Thyroid gland (tissue), 4 donors: ENCODE measurements at regions not wholly inside any gene's neighbourhood (a gene's known extent, or its start where the extent isn't known, plus 50 kb on each side); places are given as distances from the start of the nearest gene placed in this dataset.
"Not testable (repeated sequence)": the region's sequence is repeated elsewhere in the genome, so short reads cannot be mapped to it uniquely, and the experiment has no call there.

Experiments used
- DNase-seq, 2 donors: peaks; one replicate each; pipeline ENCODE4 v3.0.0-alpha.2; 2019
- H3K27ac ChIP-seq, 3 donors: fragments of 200-600 bp; sonication (generic); 1 replicate in 2 of 3; 2 replicates in 1 of 3; pipeline ENCODE4 v1.5.1; 2016 to 2019; ENCODE audit warnings: mild to moderate bottlenecking in 1 of 3, moderate library complexity in 1 of 3
- H3K27me3 ChIP-seq: fragments of 200-600 bp; sonication (generic); one replicate; pipeline ENCODE4 v1.5.1; 2019
- H3K36me3 ChIP-seq, 2 donors: fragments of 200-600 bp; sonication (generic); one replicate each; pipeline ENCODE4 v1.5.1; 2016 to 2019
- H3K4me1 ChIP-seq, 2 donors: fragments of 200-600 bp; sonication (generic); one replicate each; pipeline ENCODE4 v1.5.1; 2017 to 2019
- H3K4me3 ChIP-seq, 3 donors: fragments of 200-600 bp; sonication (generic); replicated peaks in 1 of 3; 1 replicate in 2 of 3; 2 replicates in 1 of 3; pipeline ENCODE4 v1.5.1; 2016; ENCODE audit warnings: mild to moderate bottlenecking in 1 of 3
- H3K9me3 ChIP-seq: fragments of 200-600 bp; sonication (generic); one replicate; pipeline ENCODE4 v1.5.1; 2017
- POLR2A ChIP-seq, 2 donors: fragments of 450-650 bp; IDR thresholded peaks; one replicate each; pipeline ENCODE4 v1.6.1; 2017; ENCODE audit warnings: antibody characterized with exemption in 2 of 2, mild to moderate bottlenecking in 2 of 2, moderate library complexity in 1 of 2
- WGBS, 2 donors: methylation state at CpG; one replicate each; pipeline ENCODE4 v1.1.5; 2017; 5-methylcytosine and 5-hydroxymethylcytosine counted together
- intact Hi-C: fragments of 100-400 bp; cut with DNase I; formaldehyde crosslinking; loops from one replicate; pipeline ENCODE4 v1.15.1; 2023
- TF ChIP-seq, protein P1 (sequence below), 6 experiments: fragments of 200-600 bp in 3 of 6; fragments of 450-650 bp in 3 of 6; sonication (generic) in 3 of 6; IDR thresholded peaks; one replicate each; pipeline ENCODE4 v1.5.1; 2016 to 2019; ENCODE audit warnings: antibody characterized with exemption in 6 of 6, mild to moderate bottlenecking in 2 of 6, inconsistent platforms in 1 of 6, moderate library complexity in 1 of 6

DNA sequence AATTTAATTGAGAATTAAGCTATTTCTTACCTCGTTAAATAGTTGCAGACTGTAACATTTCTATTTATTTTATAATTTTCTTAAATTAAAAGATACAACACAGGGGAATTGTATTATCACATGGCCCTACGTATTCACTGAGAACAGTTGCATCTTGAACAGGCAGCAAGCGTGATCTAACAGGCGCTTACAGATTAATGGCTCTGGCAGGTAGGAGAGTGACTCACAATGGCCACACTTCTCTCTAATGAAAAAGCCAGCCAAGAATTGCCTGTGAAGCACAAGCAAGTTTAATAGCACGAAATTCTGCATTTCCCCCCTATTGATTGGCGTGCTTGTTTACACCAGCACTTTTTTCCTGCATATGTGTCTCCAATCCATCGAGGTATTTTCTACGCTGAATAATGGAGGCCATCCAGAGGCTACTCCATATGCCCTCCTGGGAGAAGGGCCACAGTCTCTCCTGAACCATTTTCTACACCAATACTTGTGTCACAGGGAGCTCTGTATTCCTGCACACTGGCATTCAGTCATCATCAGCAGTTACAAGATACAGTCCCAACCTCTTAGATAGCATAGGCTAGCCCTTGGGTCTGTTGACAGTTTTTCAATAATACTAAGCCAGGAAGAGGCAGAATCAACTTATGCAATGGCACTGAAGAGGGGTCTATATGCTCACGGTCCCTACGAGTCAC lies 150.6 kb upstream of the PLD5 start:
- Histone ChIP-seq H3K27me3 (no peaks in the 10 kb centered on the region), H3K27ac (no peak overlapping the region), H3K4me3 (no peak overlapping the region), H3K4me1 (no peaks in the 10 kb centered on the region), H3K9me3 (no peaks in the 10 kb centered on the region), H3K36me3 (no peaks in the 10 kb centered on the region)
- no peak for DNase-seq
- intact Hi-C loops: no loop called here
- TF ChIP-seq, protein P1, sequence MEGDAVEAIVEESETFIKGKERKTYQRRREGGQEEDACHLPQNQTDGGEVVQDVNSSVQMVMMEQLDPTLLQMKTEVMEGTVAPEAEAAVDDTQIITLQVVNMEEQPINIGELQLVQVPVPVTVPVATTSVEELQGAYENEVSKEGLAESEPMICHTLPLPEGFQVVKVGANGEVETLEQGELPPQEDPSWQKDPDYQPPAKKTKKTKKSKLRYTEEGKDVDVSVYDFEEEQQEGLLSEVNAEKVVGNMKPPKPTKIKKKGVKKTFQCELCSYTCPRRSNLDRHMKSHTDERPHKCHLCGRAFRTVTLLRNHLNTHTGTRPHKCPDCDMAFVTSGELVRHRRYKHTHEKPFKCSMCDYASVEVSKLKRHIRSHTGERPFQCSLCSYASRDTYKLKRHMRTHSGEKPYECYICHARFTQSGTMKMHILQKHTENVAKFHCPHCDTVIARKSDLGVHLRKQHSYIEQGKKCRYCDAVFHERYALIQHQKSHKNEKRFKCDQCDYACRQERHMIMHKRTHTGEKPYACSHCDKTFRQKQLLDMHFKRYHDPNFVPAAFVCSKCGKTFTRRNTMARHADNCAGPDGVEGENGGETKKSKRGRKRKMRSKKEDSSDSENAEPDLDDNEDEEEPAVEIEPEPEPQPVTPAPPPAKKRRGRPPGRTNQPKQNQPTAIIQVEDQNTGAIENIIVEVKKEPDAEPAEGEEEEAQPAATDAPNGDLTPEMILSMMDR (IDR thresholded peaks at IDR 0.05): no peak
- TF ChIP-seq POLR2A (IDR thresholded peaks at IDR 0.05): no peak
- WGBS, 2 donors: 87% methylated on average over 10 of the region's 10 CpGs

DNA sequence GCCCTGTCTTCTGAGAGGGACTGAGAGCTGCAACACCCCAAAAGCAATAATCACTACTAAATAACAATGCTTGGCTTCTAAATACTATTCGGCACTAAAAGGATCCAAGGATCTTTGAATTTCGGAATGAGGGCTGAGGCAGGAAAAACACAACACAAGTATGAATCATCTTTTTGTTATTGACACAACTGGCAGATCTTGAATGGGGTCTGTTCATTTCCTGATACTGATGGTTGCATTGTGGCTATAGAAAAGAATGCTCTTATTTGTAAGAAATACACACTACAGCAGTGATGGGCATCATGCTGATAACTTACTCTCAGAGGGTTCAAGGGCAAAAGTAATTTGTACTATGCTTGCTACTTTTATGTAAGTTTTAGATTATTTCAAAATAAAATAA lies 149.2 kb upstream of the PLD5 start:
- intact Hi-C loops: no loop called here
- 65 to 84% methylated on average over 2 of the region's 2 CpGs for WGBS, 2 donors

DNA sequence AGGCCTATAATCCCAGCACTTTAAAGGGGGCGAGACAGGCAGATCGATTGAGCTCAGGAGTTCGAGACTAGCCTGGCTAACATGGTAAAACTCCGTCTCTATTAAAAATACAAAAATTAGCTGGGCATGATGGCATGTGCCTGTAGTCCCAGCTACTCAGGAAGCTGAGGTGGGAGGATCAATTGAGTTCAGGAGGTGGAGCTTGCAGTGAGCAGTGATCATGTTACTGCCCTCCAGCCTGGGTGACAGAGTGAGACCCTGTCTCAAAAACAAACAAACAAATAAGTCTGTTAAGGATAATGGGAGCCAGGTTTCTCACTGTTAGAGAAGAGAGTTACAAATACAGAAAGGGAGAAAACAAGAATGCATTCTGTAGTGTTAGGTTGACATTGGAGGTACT lies 148.7 kb upstream of the PLD5 start:
- H3K9me3 ChIP-seq, intact Hi-C loops, H3K27me3 ChIP-seq, DNase-seq, H3K4me3 ChIP-seq, H3K36me3 ChIP-seq, H3K27ac ChIP-seq, H3K4me1 ChIP-seq: not testable (repeated sequence)
- WGBS, 2 donors: 93 to 95% methylated on average over 4 of the region's 4 CpGs

More for the DNA sequence above, 149.2 kb upstream of the PLD5 start:
- Histone ChIP-seq H3K27ac (no peak overlapping the region), H3K36me3 (no peaks in the 10 kb centered on the region), H3K27me3 (no peaks in the 10 kb centered on the region), H3K4me3 (no peak overlapping the region), H3K9me3 (no peaks in the 10 kb centered on the region), H3K4me1 (no peaks in the 10 kb centered on the region)
- no peak for DNase-seq
- TF ChIP-seq, protein P1 (IDR thresholded peaks at IDR 0.05): no peak
- TF ChIP-seq POLR2A (IDR thresholded peaks at IDR 0.05): no peak

DNA sequence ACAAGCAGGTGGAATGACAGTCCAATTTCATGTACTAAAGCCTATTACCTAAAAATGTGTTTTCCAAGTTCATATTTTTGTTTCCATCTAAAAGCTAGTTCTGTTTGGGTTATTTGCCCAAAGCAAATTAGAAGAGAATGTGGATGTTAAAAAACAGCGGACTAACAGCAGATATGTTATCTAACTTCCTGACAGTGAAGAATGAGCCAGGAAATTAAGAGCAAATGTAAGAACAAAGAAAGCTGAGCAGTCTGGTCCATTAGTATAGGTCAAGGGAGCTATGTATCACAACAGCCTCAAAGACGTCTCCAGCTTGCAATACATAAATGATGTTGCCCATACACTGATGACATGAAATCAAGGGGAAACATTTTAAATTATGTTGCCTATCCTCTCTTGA lies 145.5 kb upstream of the PLD5 start:
- no peaks in the 10 kb centered on the region for H3K4me1 ChIP-seq
- DNase-seq: no peak
- no peak overlapping the region for H3K4me3 ChIP-seq
- TF ChIP-seq POLR2A (IDR thresholded peaks at IDR 0.05): no peak
- TF ChIP-seq, protein P1 (IDR thresholded peaks at IDR 0.05): no peak
- intact Hi-C loops: no loop called here
- 58 to 65% methylated on average over 2 of the region's 2 CpGs for WGBS, 2 donors
- no peaks in the 10 kb centered on the region for H3K27me3 ChIP-seq
- H3K27ac ChIP-seq: no peak overlapping the region
- H3K9me3 ChIP-seq: no peaks in the 10 kb centered on the region
- H3K36me3 ChIP-seq: no peaks in the 10 kb centered on the region

DNA sequence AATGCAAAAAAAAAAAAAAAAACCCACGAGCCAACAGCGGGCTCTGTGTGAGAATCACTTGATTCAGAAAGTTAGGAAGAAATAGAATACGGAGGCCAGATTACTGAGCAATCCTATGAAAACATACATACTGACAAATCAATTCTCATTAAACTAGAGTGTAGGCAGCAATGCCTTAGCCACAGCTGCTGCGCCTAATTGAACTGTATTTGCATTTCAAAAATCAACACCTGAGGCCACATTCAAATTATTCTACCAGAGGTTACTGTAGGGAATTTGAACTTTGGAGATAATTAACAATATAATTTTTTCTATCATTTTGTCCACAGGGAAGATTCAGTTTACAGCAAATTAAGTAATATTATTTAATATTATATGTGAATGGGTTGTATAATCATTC lies 138.4 kb upstream of the PLD5 start:
- Histone ChIP-seq H3K9me3 (no peaks in the 10 kb centered on the region), H3K4me1 (no peaks in the 10 kb centered on the region), H3K4me3 (no peak overlapping the region), H3K27ac (no peak overlapping the region), H3K36me3 (no peaks in the 10 kb centered on the region), H3K27me3 (no peaks in the 10 kb centered on the region)
- TF ChIP-seq POLR2A (IDR thresholded peaks at IDR 0.05): no peak
- TF ChIP-seq, protein P1 (IDR thresholded peaks at IDR 0.05): no peak
- WGBS, 2 donors: 86 to 94% methylated on average over 4 of the region's 4 CpGs
- intact Hi-C loops: no loop called here
- DNase-seq: no peak

DNA sequence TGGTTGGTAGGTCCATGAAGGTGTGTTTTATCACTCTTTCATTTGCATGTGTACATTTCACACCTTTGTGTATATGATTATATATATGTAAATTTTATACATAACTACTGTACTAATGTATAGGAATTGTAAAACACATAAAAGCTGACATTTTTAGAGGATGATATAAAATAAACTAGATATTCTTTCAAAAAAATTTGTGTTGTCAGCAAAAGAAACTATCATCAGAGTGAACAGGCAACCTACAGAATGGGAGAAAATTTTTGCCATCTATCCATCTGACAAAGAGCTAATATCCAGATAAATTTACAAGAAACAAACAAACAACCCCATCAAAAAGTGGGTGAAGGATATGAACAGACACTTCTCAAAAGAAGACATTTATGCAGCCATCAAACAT lies 129.3 kb upstream of the PLD5 start:
- H3K27ac ChIP-seq, H3K9me3 ChIP-seq, H3K27me3 ChIP-seq, H3K4me1 ChIP-seq, H3K36me3 ChIP-seq, H3K4me3 ChIP-seq, DNase-seq, intact Hi-C loops: not testable (repeated sequence)
